ENCODE measurements at regions not wholly inside any gene's neighbourhood (a gene's known extent, or its start where the extent isn't known, plus 50 kb on each side); places are given as distances from the start of the nearest gene placed in this dataset.
"Not testable (repeated sequence)": the region's sequence is repeated elsewhere in the genome, so short reads cannot be mapped to it uniquely, and the experiment has no call there.

- not testable (repeated sequence) for TF ChIP-seq CTCF (tag by site-specific recombination; IDR thresholded peaks at IDR 0.05); ZNF354C (tag by site-specific recombination; IDR thresholded peaks at IDR 0.05; ENCODE audit: borderline replicate concordance, low read depth); ZNF221 (tag by site-specific recombination; IDR thresholded peaks at IDR 0.05; ENCODE audit: borderline replicate concordance); ZNF174 (tag by site-specific recombination; IDR thresholded peaks at IDR 0.05); MYNN (tag by site-specific recombination; IDR thresholded peaks at IDR 0.05; ENCODE audit: borderline replicate concordance); ZNF501 (tag by site-specific recombination; IDR thresholded peaks at IDR 0.05); ZNF654 (tag by site-specific recombination; IDR thresholded peaks at IDR 0.05; ENCODE audit: low read depth); INSM2 (tag by site-specific recombination; IDR thresholded peaks at IDR 0.05); ZEB2 (tag by site-specific recombination; IDR thresholded peaks at IDR 0.05); OVOL3 (tag by site-specific recombination; IDR thresholded peaks at IDR 0.05); HOXC10 (CRISPR knock-in tag; IDR thresholded peaks at IDR 0.05); ZNF423 (tag by site-specific recombination; IDR thresholded peaks at IDR 0.05)
Observed at GRCh38 chr4:9539939-9540520, 95.8 kb downstream of the DEFB131A start.

All from HEK293 (cell line).